Kidney epithelial cell (primary cell): ENCODE measurements at regions not wholly inside any gene's neighbourhood (a gene's known extent, or its start where the extent isn't known, plus 50 kb on each side); places are given as distances from the start of the nearest gene placed in this dataset.

Experiments used
- DNase-seq: peaks from one replicate; pipeline ENCODE4 v3.0.0-alpha.2; 2010; ENCODE audit warnings: low read depth
- H3K27me3 ChIP-seq: 2 replicates; pipeline ENCODE4 v1.6.0; 2011; ENCODE audit warnings: low read length; ENCODE audit not compliant: control insufficient read depth, insufficient read depth
- H3K36me3 ChIP-seq: 2 replicates; pipeline ENCODE4 v1.5.1; 2011; ENCODE audit warnings: low read length; ENCODE audit not compliant: control insufficient read depth, insufficient read depth
- H3K4me3 ChIP-seq: 2 replicates; pipeline ENCODE4 v1.5.1; 2011; ENCODE audit warnings: low read depth, mild to moderate bottlenecking, control low read depth, low read length
- CTCF ChIP-seq: IDR thresholded peaks from 2 replicates; pipeline ENCODE4 v1.5.1; 2011; ENCODE audit warnings: mild to moderate bottlenecking, moderate library complexity, low read length, control low read depth, inconsistent platforms; ENCODE audit not compliant: insufficient read depth, poor library complexity, severe bottlenecking

- no peak for DNase-seq
- H3K4me3 ChIP-seq: no peak overlapping the region
- no peak for TF ChIP-seq CTCF
- no peaks in the 10 kb centered on the region for H3K36me3 ChIP-seq
- no peaks in the 10 kb centered on the region for H3K27me3 ChIP-seq
Observed at GRCh38 chr13:55516610-55517009, 1624.1 kb upstream of the PRR20A start.

GRCh38 chr13:55517312-55517711, 1623.4 kb upstream of the PRR20A start:
- Histone ChIP-seq H3K27me3 (no peaks in the 10 kb centered on the region), H3K4me3 (no peak overlapping the region), H3K36me3 (no peaks in the 10 kb centered on the region)
- no peak for DNase-seq
- peak; percentile 30 for TF ChIP-seq CTCF

- TF ChIP-seq CTCF: no peak
- Histone ChIP-seq H3K27me3 (no peaks in the 10 kb centered on the region), H3K36me3 (no peaks in the 10 kb centered on the region), H3K4me3 (no peak overlapping the region)
- no peak for DNase-seq
Observed at GRCh38 chr13:55528434-55528833, 1612.3 kb upstream of the PRR20A start.

GRCh38 chr13:55534306-55534705, 1606.4 kb upstream of the PRR20A start:
- H3K4me3 ChIP-seq: no peak overlapping the region
- no peaks in the 10 kb centered on the region for H3K36me3 ChIP-seq
- H3K27me3 ChIP-seq: no peaks in the 10 kb centered on the region
- no peak for DNase-seq
- TF ChIP-seq CTCF: no peak

GRCh38 chr13:55538424-55538823, 1602.3 kb upstream of the PRR20A start:
- no peak overlapping the region for H3K4me3 ChIP-seq
- DNase-seq: no peak
- TF ChIP-seq CTCF: no peak
- no peaks in the 10 kb centered on the region for H3K36me3 ChIP-seq
- H3K27me3 ChIP-seq: no peaks in the 10 kb centered on the region

- Histone ChIP-seq H3K4me3 (no peak overlapping the region), H3K27me3 (no peaks in the 10 kb centered on the region), H3K36me3 (no peaks in the 10 kb centered on the region)
- no peak for DNase-seq
- TF ChIP-seq CTCF: no peak
Observed at GRCh38 chr13:55543053-55543452, 1597.7 kb upstream of the PRR20A start.
